Naive thymus-derived CD8-positive, alpha-beta T cell (primary cell): ENCODE measurements at regions not wholly inside any gene's neighbourhood (a gene's known extent, or its start where the extent isn't known, plus 50 kb on each side); places are given as distances from the start of the nearest gene placed in this dataset.

ENCODE experiments used
- ATAC-seq, 2 donors: fragments of 150-1000 bp; cut with Tn5 transposase in 1 of 2; sonication (Bioruptor Pico), chemical (Tn5 transposase) in 1 of 2; 1 replicate in 1 of 2; 2 replicates in 1 of 2; pipeline ENCODE4 v1.10.0; 2021; ENCODE audit warnings: mild to moderate bottlenecking in 2 of 2, moderate library complexity in 2 of 2
- POLR2A ChIA-PET: fragments of 350-600 bp; sonication (Branson Sonifier 250); formaldehyde crosslinking; loops from one replicate; lab custom pipeline; 2021; ENCODE audit warnings: antibody characterized with exemption; lab: Charles Lee
- DNase-seq, 10 donors: peaks; one replicate each; pipeline versions ENCODE4 v3.0.0 to v3.0.0-alpha.2; 2020 to 2022
- H3K27ac Mint-ChIP-seq, 10 donors: one replicate each; pipeline ENCODE4 v1.8.0; 2020 to 2022; ENCODE audit warnings: mild to moderate bottlenecking in 10 of 10, mixed read lengths in 10 of 10, moderate library complexity in 4 of 10, inconsistent platforms in 1 of 10
- H3K27me3 Mint-ChIP-seq, 5 donors: one replicate each; pipeline ENCODE4 v1.8.0; 2021 to 2022; ENCODE audit warnings: mixed read lengths in 5 of 5
- H3K36me3 Mint-ChIP-seq, 3 donors: one replicate each; pipeline ENCODE4 v1.8.0; 2020 to 2022; ENCODE audit warnings: mixed read lengths in 3 of 3, mild to moderate bottlenecking in 2 of 3, inconsistent platforms in 1 of 3
- H3K4me1 Mint-ChIP-seq, 4 donors: one replicate each; pipeline ENCODE4 v1.8.0; 2021 to 2022; ENCODE audit warnings: mixed read lengths in 4 of 4
- H3K4me3 Mint-ChIP-seq, 10 donors: one replicate each; pipeline ENCODE4 v1.8.0; 2020 to 2022; ENCODE audit warnings: mild to moderate bottlenecking in 10 of 10, mixed read lengths in 10 of 10, moderate library complexity in 6 of 10, inconsistent platforms in 1 of 10
- H3K9me3 Mint-ChIP-seq, 9 donors: one replicate each; pipeline ENCODE4 v1.8.0; 2020 to 2022; ENCODE audit warnings: mixed read lengths in 9 of 9, mild to moderate bottlenecking in 3 of 9, inconsistent platforms in 1 of 9, moderate library complexity in 1 of 9

DNA sequence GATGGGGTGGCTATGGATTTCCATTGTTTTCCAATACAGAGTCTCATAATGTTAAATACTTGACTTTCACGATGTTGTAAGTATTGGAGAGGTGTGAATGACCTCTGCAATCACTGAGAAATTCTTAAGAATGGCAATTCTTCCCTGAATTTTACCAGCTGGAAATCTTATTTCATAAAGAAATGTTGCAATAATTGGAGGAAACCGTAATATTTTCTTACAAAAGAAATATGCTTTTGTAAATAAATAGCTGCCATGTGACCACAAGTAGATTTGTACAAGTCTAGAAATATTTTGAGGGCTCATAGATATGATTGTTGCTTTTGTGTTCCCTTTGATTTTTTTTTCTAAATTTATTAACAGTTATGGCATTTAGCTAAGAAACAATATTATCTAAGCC lies 308.7 kb upstream of the ATP2B1 start:
- Mint-ChIP-seq H3K36me3 (no peaks in the 10 kb centered on the region), H3K27me3 (peaks cover 0 to 2% (median 0%) of the 10 kb centered on the region in 5 donors), H3K9me3 (no peaks in the 10 kb centered on the region), H3K4me1 (peaks cover 0 to 2% (median 0%) of the 10 kb centered on the region in 4 donors), H3K27ac (no peak overlapping the region), H3K4me3 (no peak overlapping the region)
- ATAC-seq, result no peak
- POLR2A ChIA-PET, result no interaction called here
- no peak for DNase-seq

DNA sequence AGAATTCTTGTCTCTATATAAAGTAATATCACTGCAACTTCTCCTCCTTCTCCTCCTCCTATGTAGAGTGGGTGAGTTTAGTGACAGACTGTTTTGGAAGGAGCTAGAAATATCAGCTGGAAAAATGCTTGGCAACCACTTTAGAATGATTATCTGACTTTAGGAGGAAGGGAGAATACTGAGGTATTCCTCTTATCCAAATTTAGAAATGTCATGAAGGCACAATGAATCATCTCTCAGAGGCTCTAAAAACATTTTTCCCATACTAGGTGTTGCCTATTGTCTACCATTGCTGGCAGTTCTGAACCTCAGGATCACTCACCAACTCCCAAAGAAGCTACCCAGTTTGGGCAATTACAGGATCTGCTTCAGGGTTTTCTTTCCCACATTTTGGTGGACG lies 306.6 kb upstream of the ATP2B1 start:
- ATAC-seq, result no peak

DNA sequence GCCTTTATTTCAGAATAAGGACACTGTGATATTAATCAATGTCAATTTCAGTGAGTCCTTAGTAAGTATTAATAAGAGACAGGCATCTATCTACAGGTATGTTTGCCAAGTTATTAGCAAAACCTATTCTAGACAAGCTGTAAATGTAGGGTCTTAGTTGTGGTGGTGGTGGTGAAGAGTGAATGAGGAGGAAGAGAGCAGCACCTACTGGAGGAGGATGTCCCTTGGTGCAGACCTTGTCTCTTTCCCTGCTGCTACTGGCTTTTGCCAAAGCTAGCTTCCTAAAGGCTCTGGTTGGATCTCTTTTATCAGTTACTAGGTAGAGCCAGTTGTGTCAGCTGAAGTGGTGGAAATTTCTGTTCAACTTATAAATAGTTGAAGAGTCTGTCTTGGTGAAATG lies 304.8 kb upstream of the ATP2B1 start:
- POLR2A ChIA-PET, result interaction anchor here (0.9 kb wide), 1 partner anchor 305 kb away, joined by 3 read pairs; the partner anchor contains the start of gene ATP2B1
- H3K4me1 Mint-ChIP-seq, result peaks cover 0 to 2% (median 0%) of the 10 kb centered on the region in 4 donors
- no peak overlapping the region for H3K4me3 Mint-ChIP-seq
- no peaks in the 10 kb centered on the region for H3K36me3 Mint-ChIP-seq
- DNase-seq, result peak in 7 of 10 donors; percentile 1 to 37 (median 17)
- no peak overlapping the region for H3K27ac Mint-ChIP-seq
- H3K9me3 Mint-ChIP-seq, result no peaks in the 10 kb centered on the region
- peak; percentile 77 to 81 for ATAC-seq
- H3K27me3 Mint-ChIP-seq, result no peaks in the 10 kb centered on the region

More for the DNA sequence above, 306.6 kb upstream of the ATP2B1 start:
- peaks cover 0 to 2% (median 0%) of the 10 kb centered on the region in 5 donors for H3K27me3 Mint-ChIP-seq
- POLR2A ChIA-PET, result interaction anchor here (1.4 kb wide), 1 partner anchor 306 kb away, joined by 4 read pairs; no protein-coding TSS in a partner anchor
- no peaks in the 10 kb centered on the region for H3K9me3 Mint-ChIP-seq
- peaks cover 0 to 2% (median 0%) of the 10 kb centered on the region in 4 donors for H3K4me1 Mint-ChIP-seq
- H3K36me3 Mint-ChIP-seq, result no peaks in the 10 kb centered on the region
- no peak overlapping the region for H3K27ac Mint-ChIP-seq
- no peak overlapping the region for H3K4me3 Mint-ChIP-seq
- no peak for DNase-seq

DNA sequence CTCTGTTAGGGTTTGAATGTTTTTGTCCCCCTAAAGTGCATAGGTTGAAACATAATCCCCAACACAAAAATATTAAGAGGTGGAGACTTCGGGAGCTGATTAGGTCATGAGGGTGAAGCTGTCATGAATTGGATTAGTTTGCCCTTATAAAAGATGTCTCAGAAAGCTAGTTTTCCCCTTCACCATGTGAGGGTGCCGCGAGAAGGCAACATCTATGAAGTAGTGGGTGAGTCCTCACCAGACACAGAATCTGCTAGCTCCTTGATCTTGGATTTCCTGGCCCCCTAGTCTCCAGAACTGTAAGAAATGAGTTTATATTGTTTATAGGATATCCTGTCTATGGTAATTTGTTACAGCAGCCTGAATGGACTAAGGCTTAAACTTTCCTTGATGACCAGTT lies 301.5 kb upstream of the ATP2B1 start:
- H3K4me3 Mint-ChIP-seq, result no peak overlapping the region
- ATAC-seq (peak; percentile 27 to 42), DNase-seq (no peak)
- H3K4me1 Mint-ChIP-seq, result peaks cover 0 to 2% (median 0%) of the 10 kb centered on the region in 4 donors
- no peaks in the 10 kb centered on the region for H3K27me3 Mint-ChIP-seq
- H3K36me3 Mint-ChIP-seq, result no peaks in the 10 kb centered on the region
- H3K9me3 Mint-ChIP-seq, result no peaks in the 10 kb centered on the region
- H3K27ac Mint-ChIP-seq, result no peak overlapping the region
- POLR2A ChIA-PET, result no interaction called here

DNA sequence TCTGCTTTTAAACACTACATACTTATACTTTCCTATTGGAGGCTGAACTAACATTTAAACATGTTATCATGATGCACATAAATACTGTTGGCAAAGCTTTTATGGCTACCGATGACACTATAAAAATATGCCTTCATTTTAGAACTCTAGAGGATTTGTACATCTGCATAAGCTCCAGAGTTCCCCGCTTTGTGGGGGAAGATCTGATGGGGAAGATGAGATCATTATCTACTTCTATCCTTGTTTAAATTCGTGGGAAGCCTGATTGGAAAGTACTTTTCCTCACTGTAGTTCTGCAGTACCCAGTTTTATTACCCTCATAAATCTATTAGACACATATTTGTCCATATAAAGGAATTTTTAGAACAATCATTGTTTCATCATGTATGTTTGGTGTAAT lies 299.6 kb upstream of the ATP2B1 start:
- Mint-ChIP-seq H3K27me3 (no peaks in the 10 kb centered on the region), H3K4me3 (no peak overlapping the region), H3K4me1 (no peaks in the 10 kb centered on the region), H3K9me3 (no peaks in the 10 kb centered on the region), H3K36me3 (no peaks in the 10 kb centered on the region), H3K27ac (no peak overlapping the region)
- no peak for ATAC-seq
- POLR2A ChIA-PET, result no interaction called here
- DNase-seq, result no peak

DNA sequence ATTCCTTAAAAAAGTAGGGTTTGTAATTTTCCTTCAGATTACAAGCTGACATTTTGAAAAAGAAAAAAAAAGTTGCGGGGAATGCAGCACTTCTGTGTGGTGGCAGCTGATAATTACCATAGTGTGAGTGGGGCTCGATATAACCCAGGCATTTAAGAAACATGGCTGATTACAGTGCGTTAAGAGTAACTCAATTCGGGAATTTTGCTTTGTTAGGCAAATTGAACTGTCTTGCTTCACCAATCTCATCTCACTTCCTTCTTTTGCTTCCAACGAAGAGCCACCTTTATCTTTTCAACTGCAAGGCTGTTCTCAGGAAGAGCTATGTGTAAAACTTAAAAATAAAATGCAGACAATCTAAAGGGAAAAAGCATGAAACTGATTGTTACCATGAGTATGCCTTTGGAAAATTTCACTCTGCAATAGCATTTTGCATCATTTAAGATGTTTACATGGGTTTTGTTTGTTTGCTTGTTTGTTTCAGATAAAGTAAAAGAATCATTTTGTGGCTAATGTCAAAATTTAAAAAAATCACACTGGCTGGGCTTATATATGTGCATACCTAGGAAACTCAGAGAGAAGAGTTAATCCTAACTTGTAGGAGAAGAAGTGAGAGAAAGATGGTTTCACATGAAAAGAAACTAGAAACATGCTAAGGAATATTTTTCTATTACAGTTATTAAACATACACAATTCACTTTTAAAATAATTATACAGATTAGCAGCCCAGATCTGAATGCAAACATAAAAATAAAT lies 295.9 kb upstream of the ATP2B1 start:
- Mint-ChIP-seq H3K27ac (no peak overlapping the region), H3K9me3 (no peaks in the 10 kb centered on the region), H3K4me1 (no peaks in the 10 kb centered on the region), H3K4me3 (no peak overlapping the region), H3K36me3 (no peaks in the 10 kb centered on the region), H3K27me3 (no peaks in the 10 kb centered on the region)
- ATAC-seq (no peak), DNase-seq (no peak)
- POLR2A ChIA-PET, result no interaction called here

DNA sequence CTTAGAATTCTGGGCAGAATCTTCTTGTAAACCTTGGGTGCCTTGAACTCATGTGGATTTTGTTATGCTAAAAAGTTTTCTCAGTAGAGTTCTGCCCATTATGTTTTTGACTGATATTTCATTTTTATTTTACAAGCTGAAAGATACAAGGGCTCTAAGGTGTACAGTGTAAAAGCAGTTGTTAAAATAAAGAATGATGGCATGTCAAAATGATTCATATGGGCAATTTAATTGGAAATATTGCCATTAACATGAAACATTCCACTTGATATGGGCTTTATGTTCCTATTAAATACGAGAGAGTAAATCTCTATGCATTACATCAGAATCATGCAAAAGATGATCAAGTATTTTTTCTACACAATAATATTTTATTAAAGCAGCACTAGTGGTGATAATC lies 295.1 kb upstream of the ATP2B1 start:
- no peaks in the 10 kb centered on the region for H3K4me1 Mint-ChIP-seq
- H3K4me3 Mint-ChIP-seq, result no peak overlapping the region
- ATAC-seq (no peak), DNase-seq (no peak)
- H3K27me3 Mint-ChIP-seq, result no peaks in the 10 kb centered on the region
- no peak overlapping the region for H3K27ac Mint-ChIP-seq
- H3K36me3 Mint-ChIP-seq, result no peaks in the 10 kb centered on the region
- H3K9me3 Mint-ChIP-seq, result no peaks in the 10 kb centered on the region
- POLR2A ChIA-PET, result no interaction called here

DNA sequence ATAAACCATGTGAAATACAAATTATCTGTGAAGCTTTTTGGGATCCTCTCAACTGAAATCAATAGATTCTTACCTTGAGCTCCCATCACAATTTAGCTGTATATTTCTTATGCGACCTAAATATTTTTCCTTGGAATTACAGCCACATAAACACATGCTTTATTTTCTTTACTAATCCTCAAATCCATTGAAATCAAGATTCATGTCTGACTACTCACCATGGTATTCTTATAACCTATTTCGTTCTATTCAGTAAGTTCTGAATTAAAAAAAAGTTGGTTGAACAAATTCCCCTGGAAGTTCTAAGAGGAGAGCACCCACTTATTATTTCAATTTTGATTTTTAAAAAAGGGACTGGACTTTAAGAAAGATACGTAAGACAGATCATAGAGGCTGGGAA lies 292.1 kb upstream of the ATP2B1 start:
- Mint-ChIP-seq H3K4me1 (no peaks in the 10 kb centered on the region), H3K27ac (no peak overlapping the region), H3K36me3 (no peaks in the 10 kb centered on the region), H3K9me3 (no peaks in the 10 kb centered on the region), H3K4me3 (no peak overlapping the region), H3K27me3 (no peaks in the 10 kb centered on the region)
- POLR2A ChIA-PET, result no interaction called here
- no peak for DNase-seq
- no peak for ATAC-seq

DNA sequence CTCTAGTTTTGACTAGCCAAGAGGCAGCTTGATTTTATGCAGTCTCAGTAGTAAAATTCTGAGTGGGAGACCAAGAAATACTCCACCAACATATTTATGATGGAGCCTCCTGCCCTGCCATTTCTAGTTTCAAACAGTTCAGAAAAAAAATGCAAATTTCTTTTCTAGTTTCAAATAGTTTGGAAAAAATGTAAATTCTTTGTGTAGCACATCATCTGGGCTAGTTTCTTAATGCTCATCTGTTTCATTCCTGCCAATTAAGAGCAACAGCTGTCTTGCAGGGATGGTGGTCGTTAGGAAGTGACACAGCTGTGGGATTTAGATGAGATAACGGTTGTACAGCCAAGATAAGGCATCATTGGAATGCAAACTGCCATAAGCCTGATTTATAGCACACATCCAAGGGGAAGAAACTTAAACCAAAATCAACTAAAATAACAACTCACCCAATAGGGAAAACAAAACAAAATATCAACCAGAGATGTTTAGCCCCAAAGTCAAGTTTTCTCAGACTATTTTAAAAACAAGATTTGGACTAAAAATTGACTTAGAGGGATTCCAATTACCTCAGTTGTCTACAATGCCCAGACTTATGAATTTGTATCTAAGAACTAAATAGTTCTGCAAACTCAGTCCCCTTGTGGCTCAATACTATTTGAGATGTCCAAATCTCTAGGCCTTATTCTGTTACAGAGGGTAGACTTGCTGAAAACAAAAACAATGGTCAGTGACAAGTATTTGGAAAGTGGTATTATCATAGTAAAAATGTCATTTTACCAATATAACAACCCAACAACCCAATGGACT lies 291.3 kb upstream of the ATP2B1 start:
- POLR2A ChIA-PET, result no interaction called here
- ATAC-seq, result no peak
- H3K27me3 Mint-ChIP-seq, result no peaks in the 10 kb centered on the region
- no peak overlapping the region for H3K27ac Mint-ChIP-seq
- no peak for DNase-seq
- H3K4me1 Mint-ChIP-seq, result no peaks in the 10 kb centered on the region
- H3K4me3 Mint-ChIP-seq, result no peak overlapping the region
- H3K9me3 Mint-ChIP-seq, result no peaks in the 10 kb centered on the region
- H3K36me3 Mint-ChIP-seq, result no peaks in the 10 kb centered on the region

DNA sequence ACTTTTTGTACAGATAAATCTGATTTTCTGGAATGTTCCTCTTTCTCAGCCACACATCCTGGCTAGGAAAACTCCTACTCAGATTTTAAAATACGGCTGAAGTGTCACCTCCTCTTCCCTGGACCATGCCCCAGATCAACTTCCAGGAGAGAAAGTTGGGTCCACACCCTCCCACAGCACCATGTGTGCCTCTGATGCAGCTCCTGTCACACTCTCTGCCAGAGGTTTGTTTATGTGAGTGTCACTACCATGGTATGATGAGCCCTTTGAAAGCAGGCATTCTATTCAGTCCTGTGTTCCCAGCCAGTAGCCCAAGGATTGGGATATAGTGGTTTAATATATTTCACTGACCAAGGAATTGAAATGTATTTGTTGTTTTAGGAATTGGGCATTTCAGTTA lies 287.2 kb upstream of the ATP2B1 start:
- no peak overlapping the region for H3K27ac Mint-ChIP-seq
- no peak for DNase-seq
- H3K9me3 Mint-ChIP-seq, result no peaks in the 10 kb centered on the region
- no peaks in the 10 kb centered on the region for H3K36me3 Mint-ChIP-seq
- H3K4me1 Mint-ChIP-seq, result peaks cover 3 to 25% (median 13%) of the 10 kb centered on the region in 4 donors
- ATAC-seq, result no peak
- H3K27me3 Mint-ChIP-seq, result no peaks in the 10 kb centered on the region
- POLR2A ChIA-PET, result no interaction called here
- no peak overlapping the region for H3K4me3 Mint-ChIP-seq

DNA sequence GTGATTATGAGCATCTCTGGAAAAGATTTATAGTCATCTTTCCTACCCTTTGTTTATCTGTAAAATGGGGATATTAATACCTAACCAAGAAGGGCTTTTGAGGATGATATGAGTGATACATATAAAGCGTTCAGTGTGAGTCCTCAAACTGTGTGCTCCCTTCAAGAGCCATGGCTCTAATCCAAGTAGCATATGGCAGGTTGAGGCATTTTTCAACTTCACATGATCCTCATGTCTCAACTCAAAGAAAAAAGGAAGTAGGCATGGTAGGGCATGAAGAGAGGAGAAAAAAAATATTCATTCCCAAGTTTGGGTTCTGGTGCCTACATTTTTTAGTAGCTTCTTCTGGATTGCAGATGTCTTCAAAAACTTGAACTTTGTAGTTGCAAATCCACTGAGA lies 286.3 kb upstream of the ATP2B1 start:
- Mint-ChIP-seq H3K27me3 (no peaks in the 10 kb centered on the region), H3K36me3 (no peaks in the 10 kb centered on the region), H3K4me3 (no peak overlapping the region), H3K4me1 (peaks cover 3 to 25% (median 13%) of the 10 kb centered on the region in 4 donors), H3K27ac (no peak overlapping the region), H3K9me3 (no peaks in the 10 kb centered on the region)
- POLR2A ChIA-PET, result no interaction called here
- DNase-seq, result no peak
- no peak for ATAC-seq

DNA sequence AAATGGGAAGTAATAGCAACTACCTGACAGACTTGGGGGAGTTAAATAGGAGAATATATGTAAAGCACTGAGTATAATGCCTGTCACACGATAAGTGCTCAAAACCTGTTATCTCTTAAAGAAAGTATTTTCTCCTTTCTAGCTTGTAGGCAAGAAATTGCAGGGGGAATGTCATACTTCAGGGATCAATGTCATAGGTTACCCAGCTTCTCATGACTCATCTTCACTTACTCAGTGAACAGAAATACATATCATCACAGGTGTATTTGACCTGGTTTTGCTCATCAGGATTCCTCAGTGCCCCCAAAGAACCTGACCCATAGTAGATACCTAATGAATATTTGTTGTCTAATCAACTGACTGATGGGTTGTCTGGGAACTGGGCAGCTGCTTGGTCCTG lies 285.0 kb upstream of the ATP2B1 start:
- ATAC-seq, result no peak
- no peak for DNase-seq
- peaks cover 3 to 25% (median 13%) of the 10 kb centered on the region in 4 donors for H3K4me1 Mint-ChIP-seq
- no peak overlapping the region for H3K27ac Mint-ChIP-seq
- POLR2A ChIA-PET, result no interaction called here
- no peaks in the 10 kb centered on the region for H3K27me3 Mint-ChIP-seq
- H3K4me3 Mint-ChIP-seq, result no peak overlapping the region
- H3K36me3 Mint-ChIP-seq, result no peaks in the 10 kb centered on the region
- H3K9me3 Mint-ChIP-seq, result no peaks in the 10 kb centered on the region

DNA sequence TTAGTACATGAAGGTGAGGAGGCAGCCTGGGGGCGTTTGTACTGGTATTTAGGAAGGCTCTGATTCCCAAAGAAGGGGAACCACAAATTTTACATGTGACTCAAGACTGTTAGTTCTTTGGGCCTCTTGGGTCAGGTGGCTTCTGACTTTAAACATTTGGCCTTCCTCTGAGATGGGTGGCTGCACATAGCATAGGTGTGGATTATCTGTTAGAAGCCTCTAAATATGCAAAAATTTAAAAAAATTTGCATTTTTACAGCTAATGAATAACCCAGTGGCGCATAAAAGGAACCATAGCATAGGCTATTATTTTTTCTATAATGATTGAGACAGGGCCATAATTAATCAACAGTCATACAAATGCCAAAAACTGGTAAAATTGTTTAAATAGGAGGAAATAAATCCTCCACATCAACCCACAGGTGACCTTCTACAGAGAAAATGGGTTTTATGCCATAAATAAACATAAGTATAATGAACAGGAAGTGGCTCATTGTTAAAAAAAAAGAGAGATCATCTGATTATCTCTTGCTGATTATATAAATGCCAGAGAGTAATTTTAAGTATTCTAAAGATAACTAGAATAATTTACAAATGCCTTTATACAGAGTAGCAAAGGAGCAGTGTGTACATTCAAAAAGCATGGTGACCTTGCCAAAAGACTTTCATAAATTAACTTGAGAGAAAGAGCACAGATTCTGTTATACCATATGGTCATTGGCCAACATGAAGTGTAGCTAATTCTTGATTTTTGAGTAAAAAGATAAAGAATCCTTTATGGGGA lies 284.2 kb upstream of the ATP2B1 start:
- no peak for ATAC-seq
- DNase-seq, result no peak
- no peak overlapping the region for H3K4me3 Mint-ChIP-seq
- POLR2A ChIA-PET, result no interaction called here
- no peaks in the 10 kb centered on the region for H3K27me3 Mint-ChIP-seq
- no peak overlapping the region for H3K27ac Mint-ChIP-seq
- H3K36me3 Mint-ChIP-seq, result no peaks in the 10 kb centered on the region
- no peaks in the 10 kb centered on the region for H3K9me3 Mint-ChIP-seq
- H3K4me1 Mint-ChIP-seq, result peaks cover 3 to 25% (median 13%) of the 10 kb centered on the region in 4 donors
